ENCODE measurements at regions not wholly inside any gene's neighbourhood (a gene's known extent, or its start where the extent isn't known, plus 50 kb on each side); places are given as distances from the start of the nearest gene placed in this dataset.
"Not testable (repeated sequence)": the region's sequence is repeated elsewhere in the genome, so short reads cannot be mapped to it uniquely, and the experiment has no call there.

DNA sequence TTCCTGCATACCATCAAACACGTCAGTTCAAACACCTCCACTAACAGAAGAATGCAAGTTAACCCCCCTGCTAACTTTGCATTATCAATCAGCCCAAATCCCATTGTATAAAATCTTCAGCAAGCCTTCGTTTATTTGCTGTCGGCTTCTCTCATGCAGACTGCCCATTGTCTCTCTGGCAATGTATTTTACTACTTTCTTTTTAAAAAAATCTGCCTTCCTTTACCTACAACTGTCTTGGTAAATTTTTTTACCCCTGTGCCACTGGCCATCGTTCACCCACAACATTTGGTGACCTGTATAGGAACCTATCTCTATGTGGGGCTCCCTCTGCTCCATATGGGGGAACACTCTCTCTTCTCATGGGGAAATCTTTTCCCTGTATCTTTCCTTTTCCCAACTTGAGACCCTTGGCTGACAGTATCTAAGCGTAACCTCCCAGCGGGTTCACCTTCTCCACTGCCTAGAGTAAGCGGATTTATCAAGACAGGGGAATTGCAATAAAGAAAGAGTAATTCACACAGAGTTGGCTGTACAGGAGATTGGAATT, 244.6 kb downstream of the CPXCR1 start:
- no peaks in the 10 kb centered on the region for H3K9me3 ChIP-seq
- H3K4me3 ChIP-seq = no peak overlapping the region
- H3K36me3 ChIP-seq (replicated peaks in 1 of 2; ENCODE audit: insufficient read depth in 1 of 2, low read depth in 2 of 2) = no peaks in the 10 kb centered on the region
- ATAC-seq = no peak
- TF ChIP-seq POLR2A (IDR thresholded peaks at IDR 0.05) = no peak
- TF ChIP-seq, protein P1, sequence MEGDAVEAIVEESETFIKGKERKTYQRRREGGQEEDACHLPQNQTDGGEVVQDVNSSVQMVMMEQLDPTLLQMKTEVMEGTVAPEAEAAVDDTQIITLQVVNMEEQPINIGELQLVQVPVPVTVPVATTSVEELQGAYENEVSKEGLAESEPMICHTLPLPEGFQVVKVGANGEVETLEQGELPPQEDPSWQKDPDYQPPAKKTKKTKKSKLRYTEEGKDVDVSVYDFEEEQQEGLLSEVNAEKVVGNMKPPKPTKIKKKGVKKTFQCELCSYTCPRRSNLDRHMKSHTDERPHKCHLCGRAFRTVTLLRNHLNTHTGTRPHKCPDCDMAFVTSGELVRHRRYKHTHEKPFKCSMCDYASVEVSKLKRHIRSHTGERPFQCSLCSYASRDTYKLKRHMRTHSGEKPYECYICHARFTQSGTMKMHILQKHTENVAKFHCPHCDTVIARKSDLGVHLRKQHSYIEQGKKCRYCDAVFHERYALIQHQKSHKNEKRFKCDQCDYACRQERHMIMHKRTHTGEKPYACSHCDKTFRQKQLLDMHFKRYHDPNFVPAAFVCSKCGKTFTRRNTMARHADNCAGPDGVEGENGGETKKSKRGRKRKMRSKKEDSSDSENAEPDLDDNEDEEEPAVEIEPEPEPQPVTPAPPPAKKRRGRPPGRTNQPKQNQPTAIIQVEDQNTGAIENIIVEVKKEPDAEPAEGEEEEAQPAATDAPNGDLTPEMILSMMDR (IDR thresholded peaks at IDR 0.05) = no peak
- intact Hi-C loops (cut with DNase I) = no loop called here
- WGBS, 2 donors = 21 to 39% methylated on average over 7 of the region's 7 CpGs
- no peak for DNase-seq
- no peaks in the 10 kb centered on the region for H3K4me1 ChIP-seq
- no peaks in the 10 kb centered on the region for H3K27me3 ChIP-seq
- H3K27ac ChIP-seq = no peak overlapping the region

DNA sequence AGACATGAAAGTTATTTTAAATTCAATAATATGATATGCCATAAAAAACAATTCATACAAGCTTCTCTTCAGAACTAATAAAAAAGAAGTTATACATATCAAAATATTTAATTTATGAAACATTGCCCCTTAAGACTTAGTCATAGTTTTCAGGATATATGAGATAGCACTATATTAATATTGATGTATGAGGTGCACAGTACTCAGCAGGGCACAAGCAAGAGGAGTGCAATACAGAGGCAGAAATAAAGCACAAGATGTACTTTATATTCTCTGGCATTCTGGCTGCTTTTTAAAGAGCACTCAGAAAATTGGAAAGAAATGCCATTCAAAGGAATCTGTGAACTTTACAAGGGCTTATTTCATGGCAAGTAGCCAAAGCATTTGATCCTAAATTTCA, 274.9 kb downstream of the CPXCR1 start:
- Histone ChIP-seq H3K4me3 (no peak overlapping the region), H3K27me3 (no peaks in the 10 kb centered on the region), H3K27ac (no peak overlapping the region), H3K9me3 (no peaks in the 10 kb centered on the region), H3K4me1 (no peaks in the 10 kb centered on the region), H3K36me3 (replicated peaks in 1 of 2; ENCODE audit: insufficient read depth in 1 of 2, low read depth in 2 of 2) (no peaks in the 10 kb centered on the region)
- TF ChIP-seq, protein P1 (IDR thresholded peaks at IDR 0.05) = no peak
- DNase-seq (no peak), ATAC-seq (no peak)
- intact Hi-C loops (cut with DNase I) = no loop called here

DNA sequence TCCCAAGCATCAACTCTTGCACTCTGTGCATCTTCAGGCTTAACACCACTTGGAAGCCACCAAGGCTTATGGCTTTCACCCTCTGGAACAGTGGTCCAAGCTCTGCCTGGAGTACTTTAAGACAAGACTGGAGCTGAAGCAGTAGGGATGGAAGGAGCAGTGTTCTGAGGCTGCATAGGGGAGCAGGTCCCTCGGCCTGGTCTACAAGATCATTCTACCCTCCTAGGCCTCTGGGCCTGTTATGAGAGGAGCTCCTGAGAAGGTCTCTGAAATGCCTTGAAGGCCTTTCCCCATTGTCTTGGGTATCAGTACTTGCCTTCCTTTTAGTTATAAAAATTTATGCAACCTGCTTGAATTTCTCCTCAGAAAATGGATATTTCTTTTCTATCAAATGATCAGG, 286.7 kb downstream of the CPXCR1 start:
- no peaks in the 10 kb centered on the region for H3K36me3 ChIP-seq (replicated peaks in 1 of 2; ENCODE audit: insufficient read depth in 1 of 2, low read depth in 2 of 2)
- TF ChIP-seq POLR2A (IDR thresholded peaks at IDR 0.05) = no peak
- TF ChIP-seq, protein P1 (IDR thresholded peaks at IDR 0.05) = no peak
- intact Hi-C loops (cut with DNase I) = no loop called here
- no peak overlapping the region for H3K4me3 ChIP-seq
- no peaks in the 10 kb centered on the region for H3K9me3 ChIP-seq
- H3K4me1 ChIP-seq = no peaks in the 10 kb centered on the region
- 60% methylated on average over 1 of the region's 1 CpG; no CpG with 5 or more reads in 1 of the 2 donors for WGBS, 2 donors
- ATAC-seq (no peak), DNase-seq (no peak)
- no peaks in the 10 kb centered on the region for H3K27me3 ChIP-seq
- H3K27ac ChIP-seq = no peak overlapping the region

DNA sequence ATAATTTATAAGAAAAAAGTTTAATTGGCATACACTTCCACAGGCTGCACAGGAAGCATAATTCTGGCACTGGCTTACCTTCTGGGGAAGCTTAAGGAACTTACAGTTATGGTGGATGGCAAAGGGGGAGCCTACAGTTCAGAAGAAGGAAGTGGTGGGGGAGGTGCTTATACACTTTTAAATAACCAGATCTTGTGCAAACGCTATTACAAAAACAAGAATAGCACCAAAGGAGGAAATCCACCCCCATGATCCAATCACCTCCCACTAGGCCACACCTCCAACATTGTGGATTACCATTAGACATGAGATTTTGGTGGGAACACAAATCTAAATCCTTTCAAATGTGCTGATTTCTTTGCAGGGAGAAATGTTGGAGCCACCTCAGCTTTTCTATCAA, 287.7 kb downstream of the CPXCR1 start:
- no peaks in the 10 kb centered on the region for H3K27me3 ChIP-seq
- no peaks in the 10 kb centered on the region for H3K36me3 ChIP-seq (replicated peaks in 1 of 2; ENCODE audit: insufficient read depth in 1 of 2, low read depth in 2 of 2)
- no peaks in the 10 kb centered on the region for H3K9me3 ChIP-seq
- ATAC-seq (no peak), DNase-seq (no peak)
- TF ChIP-seq, protein P1 (IDR thresholded peaks at IDR 0.05) = no peak
- no peak for TF ChIP-seq POLR2A (IDR thresholded peaks at IDR 0.05)
- intact Hi-C loops (cut with DNase I) = no loop called here
- H3K4me1 ChIP-seq = no peaks in the 10 kb centered on the region
- 33 to 43% methylated on average over 1 of the region's 1 CpG for WGBS, 2 donors
- H3K27ac ChIP-seq = no peak overlapping the region
- no peak overlapping the region for H3K4me3 ChIP-seq

DNA sequence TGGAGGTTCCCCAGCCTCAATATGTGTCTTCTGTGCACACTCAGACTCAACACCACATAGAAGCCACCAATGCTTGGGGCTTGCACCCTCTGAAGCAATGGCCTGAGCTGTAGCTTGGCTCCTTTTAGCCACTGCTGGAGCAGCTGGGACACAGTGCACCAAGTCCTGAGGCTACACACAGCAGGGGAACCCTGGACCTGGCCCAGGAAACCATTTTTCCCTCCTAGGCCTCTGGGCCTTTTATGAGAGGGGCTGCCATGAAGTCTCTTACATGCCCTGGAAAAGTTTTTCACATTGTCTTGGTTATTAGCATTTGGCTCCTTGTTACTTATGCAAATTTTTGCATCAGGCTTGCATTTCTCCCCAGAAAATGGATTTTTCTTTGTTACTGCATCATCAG, 306.2 kb downstream of the CPXCR1 start:
- Histone ChIP-seq H3K4me3 (no peak overlapping the region), H3K27me3 (no peaks in the 10 kb centered on the region), H3K4me1 (no peaks in the 10 kb centered on the region), H3K36me3 (replicated peaks in 1 of 2; ENCODE audit: insufficient read depth in 1 of 2, low read depth in 2 of 2) (no peaks in the 10 kb centered on the region), H3K27ac (no peak overlapping the region), H3K9me3 (no peaks in the 10 kb centered on the region)
- no peak for DNase-seq
- ATAC-seq = no peak
- TF ChIP-seq POLR2A (IDR thresholded peaks at IDR 0.05) = no peak
- TF ChIP-seq, protein P1 (IDR thresholded peaks at IDR 0.05) = no peak
- intact Hi-C loops (cut with DNase I) = no loop called here

DNA sequence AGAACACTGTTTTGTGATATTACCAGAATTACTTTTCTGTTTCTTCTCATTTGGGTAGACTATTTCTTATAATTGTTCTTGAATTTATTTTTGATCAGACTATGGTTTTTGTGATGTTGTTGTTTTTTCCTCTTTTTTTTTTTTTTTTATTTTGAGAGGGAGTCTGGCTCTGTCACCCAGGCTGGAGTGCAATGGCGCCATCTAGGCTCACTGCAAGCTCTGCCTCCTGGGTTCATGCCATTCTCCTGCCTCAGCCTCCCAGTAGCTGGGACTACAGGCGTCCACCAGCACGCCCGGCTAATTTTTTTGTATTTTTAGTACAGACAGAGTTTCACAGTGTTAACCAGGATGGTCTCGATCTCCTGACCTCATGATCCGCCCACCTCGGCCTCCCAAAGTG, 352.6 kb downstream of the CPXCR1 start:
- H3K36me3 ChIP-seq (replicated peaks in 1 of 2; ENCODE audit: insufficient read depth in 1 of 2, low read depth in 2 of 2); H3K27me3 ChIP-seq; H3K4me1 ChIP-seq; H3K9me3 ChIP-seq; ATAC-seq; H3K27ac ChIP-seq; intact Hi-C loops (cut with DNase I); DNase-seq; H3K4me3 ChIP-seq: not testable (repeated sequence)
- WGBS, 2 donors = 73 to 92% methylated on average over 5 to 7 of the region's 7 CpGs
